Testis (tissue), 2 donors: ENCODE measurements at regions not wholly inside any gene's neighbourhood (a gene's known extent, or its start where the extent isn't known, plus 50 kb on each side); places are given as distances from the start of the nearest gene placed in this dataset.

Source experiments
- DNase-seq: peaks from one replicate; pipeline ENCODE4 v3.0.0-alpha.2; 2019
- H3K27ac ChIP-seq, 2 donors: fragments of 200-600 bp; sonication (generic); one replicate each; pipeline ENCODE4 v1.5.1; 2019
- H3K27me3 ChIP-seq: fragments of 200-600 bp; sonication (generic); one replicate; pipeline ENCODE4 v1.5.1; 2019
- H3K36me3 ChIP-seq: fragments of 200-600 bp; sonication (generic); one replicate; pipeline ENCODE4 v1.5.1; 2017; ENCODE audit warnings: low read depth; ENCODE audit errors: missing control alignments
- H3K4me1 ChIP-seq: fragments of 200-600 bp; sonication (generic); one replicate; pipeline ENCODE4 v1.5.1; 2019
- H3K4me3 ChIP-seq, 2 donors: fragments of 200-600 bp; sonication (generic); one replicate each; pipeline ENCODE4 v1.5.1; 2017 to 2019
- H3K9me3 ChIP-seq: fragments of 200-600 bp; sonication (generic); one replicate; pipeline ENCODE4 v1.5.1; 2017
- CTCF ChIP-seq, 3 experiments: fragments of 450-650 bp in 2 of 3; fragments of 200-600 bp in 1 of 3; sonication (generic) in 1 of 3; IDR thresholded peaks; one replicate each; pipeline ENCODE4 v1.5.1; 2016 to 2019; ENCODE audit warnings: antibody characterized with exemption in 3 of 3, mild to moderate bottlenecking in 2 of 3, moderate library complexity in 1 of 3
- POLR2A ChIP-seq: fragments of 450-650 bp; IDR thresholded peaks from one replicate; pipeline ENCODE4 v1.6.1; 2017; ENCODE audit warnings: antibody characterized with exemption, mild to moderate bottlenecking, moderate library complexity
- WGBS, 2 donors: methylation state at CpG; one replicate each; pipeline ENCODE4 v1.1.5; 2018; 5-methylcytosine and 5-hydroxymethylcytosine counted together
- intact Hi-C: fragments of 100-400 bp; cut with DNase I; formaldehyde crosslinking; loops from one replicate; pipeline ENCODE4 v1.15.1; 2023; ENCODE audit warnings: low total_unique reads

- Histone ChIP-seq H3K27me3 (no peaks in the 10 kb centered on the region), H3K36me3 (no peaks in the 10 kb centered on the region), H3K4me1 (no peaks in the 10 kb centered on the region), H3K9me3 (no peaks in the 10 kb centered on the region), H3K4me3 (no peak overlapping the region), H3K27ac (no peak overlapping the region)
- 61 to 74% methylated on average over 2 of the region's 2 CpGs for WGBS, 2 donors
- TF ChIP-seq POLR2A (no peak), CTCF (IDR thresholded peaks at IDR 0.05) (no peak)
- intact Hi-C loops = no loop called here
- DNase-seq = no peak
Measured at GRCh38 chr1:208923456-208923855, 660.1 kb upstream of the CAMK1G start.

- 58% methylated on average over 6 of the region's 6 CpGs for WGBS, 2 donors
- H3K27me3 ChIP-seq = no peaks in the 10 kb centered on the region
- no peaks in the 10 kb centered on the region for H3K9me3 ChIP-seq
- H3K27ac ChIP-seq = no peak overlapping the region
- no peak for DNase-seq
- no peak for TF ChIP-seq POLR2A
- no peak for TF ChIP-seq CTCF (IDR thresholded peaks at IDR 0.05)
- no peaks in the 10 kb centered on the region for H3K4me1 ChIP-seq
- intact Hi-C loops = no loop called here
- H3K4me3 ChIP-seq = no peak overlapping the region
- H3K36me3 ChIP-seq = no peaks in the 10 kb centered on the region
Measured at GRCh38 chr1:208923946-208924720, 659.4 kb upstream of the CAMK1G start.

- Histone ChIP-seq H3K4me1 (no peaks in the 10 kb centered on the region), H3K27ac (no peak overlapping the region), H3K9me3 (no peaks in the 10 kb centered on the region), H3K27me3 (no peaks in the 10 kb centered on the region), H3K4me3 (no peak overlapping the region), H3K36me3 (no peaks in the 10 kb centered on the region)
- DNase-seq = no peak
- WGBS, 2 donors = 54 to 71% methylated on average over 5 of the region's 5 CpGs
- intact Hi-C loops = no loop called here
- TF ChIP-seq POLR2A (no peak), CTCF (IDR thresholded peaks at IDR 0.05) (no peak)
Measured at GRCh38 chr1:208924928-208925327, 658.6 kb upstream of the CAMK1G start.

- no peak overlapping the region for H3K4me3 ChIP-seq
- no peaks in the 10 kb centered on the region for H3K4me1 ChIP-seq
- no peaks in the 10 kb centered on the region for H3K36me3 ChIP-seq
- H3K27ac ChIP-seq = no peak overlapping the region
- TF ChIP-seq POLR2A = no peak
- no peak for TF ChIP-seq CTCF (IDR thresholded peaks at IDR 0.05)
- H3K9me3 ChIP-seq = no peaks in the 10 kb centered on the region
- WGBS, 2 donors = 71 to 82% methylated on average over 5 of the region's 5 CpGs
- no peaks in the 10 kb centered on the region for H3K27me3 ChIP-seq
- intact Hi-C loops = no loop called here
- no peak for DNase-seq
Measured at GRCh38 chr1:208928349-208929010, 655.0 kb upstream of the CAMK1G start.
